H1 (cell line): ENCODE measurements at regions not wholly inside any gene's neighbourhood (a gene's known extent, or its start where the extent isn't known, plus 50 kb on each side); places are given as distances from the start of the nearest gene placed in this dataset.

Source experiments
- CTCF ChIA-PET: fragments of 300-600 bp; sonication (Branson Sonifier 250); formaldehyde crosslinking; loops from one replicate; lab custom pipeline; 2021; ENCODE audit not compliant: partially characterized antibody; lab: Charles Lee
- POLR2A ChIA-PET: fragments of 300-600 bp; sonication (Branson Sonifier 250); formaldehyde crosslinking; loops from one replicate; lab custom pipeline; 2021; ENCODE audit warnings: inconsistent platforms; ENCODE audit not compliant: partially characterized antibody; lab: Charles Lee
- DNase-seq, 2 experiments: peaks; one replicate each; pipeline versions ENCODE4 v3.0.0 to v3.0.0-alpha.2; 2010 to 2022; ENCODE audit warnings: low spot score in 2 of 2, low read depth in 1 of 2, mixed read lengths in 1 of 2
- FAIRE-seq: peaks from 2 replicates; lab custom pipeline; 2011; peaks lifted over from hg19 to GRCh38; lab: Jason Lieb, UNC
- H2AFZ ChIP-seq: 2 replicates; pipeline ENCODE4 v1.8.1; 2012; ENCODE audit warnings: low read length, inconsistent platforms
- H2AK5ac ChIP-seq: 2 replicates; pipeline ENCODE4 v1.6.1; 2013; ENCODE audit warnings: low read depth, low read length
- H2BK120ac ChIP-seq: replicated peaks from 2 replicates; pipeline ENCODE3; 2013; ENCODE audit warnings: low read depth, low read length, inconsistent platforms
- H2BK12ac ChIP-seq: 2 replicates; pipeline ENCODE4 v1.6.1; 2013; ENCODE audit warnings: low read depth, low read length
- H2BK15ac ChIP-seq: 2 replicates; pipeline ENCODE4 v1.6.1; 2013; ENCODE audit warnings: low read length
- H2BK20ac ChIP-seq: 2 replicates; pipeline ENCODE4 v1.6.1; 2013; ENCODE audit warnings: low read length
- H2BK5ac ChIP-seq: 2 replicates; pipeline ENCODE4 v1.6.1; 2013; ENCODE audit warnings: low read depth, low read length
- H3K14ac ChIP-seq: 2 replicates; pipeline ENCODE4 v1.6.1; 2013; ENCODE audit warnings: inconsistent platforms; ENCODE audit not compliant: insufficient read length
- H3K18ac ChIP-seq: 2 replicates; pipeline ENCODE4 v1.6.1; 2013; ENCODE audit warnings: low read length; ENCODE audit errors: extremely low read depth
- H3K23ac ChIP-seq: 2 replicates; pipeline ENCODE4 v1.6.1; 2013; ENCODE audit warnings: inconsistent platforms; ENCODE audit not compliant: insufficient read length
- H3K23me2 ChIP-seq: 2 replicates; pipeline ENCODE4 v1.6.1; 2013; ENCODE audit warnings: low read depth, low read length
- H3K27ac ChIP-seq: 2 replicates; pipeline ENCODE4 v1.6.1; 2011; ENCODE audit warnings: low read depth, low read length, inconsistent platforms
- H3K27me3 ChIP-seq, 4 experiments: replicated peaks in 1 of 4; 1 replicate in 1 of 4; 2 replicates in 3 of 4; pipeline versions ENCODE4 v1.6.1 to v1.8.1; 2011 to 2013; ENCODE audit warnings: low read length in 3 of 4, mild to moderate bottlenecking in 3 of 4, inconsistent platforms in 2 of 4, mixed read lengths in 2 of 4, moderate library complexity in 1 of 4; ENCODE audit not compliant: control insufficient read depth in 3 of 4, insufficient read depth in 3 of 4; ENCODE audit errors: extremely low read depth in 1 of 4
- H3K36me3 ChIP-seq, 4 experiments: 2 replicates each; pipeline versions ENCODE4 v1.6.1 to v1.8.1; 2011 to 2013; ENCODE audit warnings: mild to moderate bottlenecking in 4 of 4, low read length in 3 of 4, moderate library complexity in 2 of 4, control low read depth in 1 of 4, inconsistent platforms in 1 of 4; ENCODE audit not compliant: insufficient read depth in 4 of 4, control insufficient read depth in 2 of 4
- H3K4ac ChIP-seq: replicated peaks from 2 replicates; pipeline ENCODE3; 2013; ENCODE audit warnings: low read length, low read depth, mixed read lengths, inconsistent platforms; ENCODE audit not compliant: insufficient read length
- H3K4me1 ChIP-seq, 4 experiments: replicated peaks in 1 of 4; 1 replicate in 1 of 4; 2 replicates in 3 of 4; pipeline versions ENCODE4 v1.6.1 to v1.8.1; 2011 to 2013; ENCODE audit warnings: low read length in 3 of 4, inconsistent platforms in 2 of 4, mixed read lengths in 1 of 4; ENCODE audit not compliant: insufficient read depth in 4 of 4, control insufficient read depth in 3 of 4
- H3K4me2 ChIP-seq, 2 experiments: 2 replicates each; pipeline versions ENCODE4 v1.6.1 to v1.8.1; 2011 to 2013; ENCODE audit warnings: low read depth in 2 of 2, low read length in 2 of 2, control low read depth in 1 of 2, inconsistent platforms in 1 of 2, mild to moderate bottlenecking in 1 of 2; ENCODE audit not compliant: insufficient read depth in 1 of 2
- H3K4me3 ChIP-seq, 4 experiments: fragments of 200-600, 300-600 bp in 1 of 4; sonication (generic), shearing (Covaris generic), sonication (Bioruptor Twin) in 1 of 4; 2 replicates each; pipeline versions ENCODE4 v1.5.1 to v1.8.1; 2011 to 2016; ENCODE audit warnings: low read length in 4 of 4, low read depth in 3 of 4, control low read depth in 2 of 4, inconsistent platforms in 2 of 4, mild to moderate bottlenecking in 2 of 4, mixed read lengths in 1 of 4, moderate library complexity in 1 of 4; ENCODE audit not compliant: insufficient read depth in 2 of 4; ENCODE audit errors: extremely low read depth in 1 of 4
- H3K56ac ChIP-seq: replicated peaks from 2 replicates; pipeline ENCODE3; 2013; ENCODE audit warnings: low read depth, mild to moderate bottlenecking, mixed read lengths, low read length, inconsistent platforms; ENCODE audit not compliant: insufficient read length
- H3K79me1 ChIP-seq: 2 replicates; pipeline ENCODE4 v1.6.1; 2013; ENCODE audit warnings: low read depth, low read length, control low read depth
- H3K79me2 ChIP-seq, 2 experiments: 2 replicates each; pipeline versions ENCODE4 v1.6.1 to v1.8.1; 2012 to 2013; ENCODE audit warnings: low read length in 2 of 2, mild to moderate bottlenecking in 2 of 2, inconsistent platforms in 1 of 2; ENCODE audit not compliant: insufficient read depth in 2 of 2, control insufficient read depth in 1 of 2
- H3K9ac ChIP-seq, 4 experiments: replicated peaks in 1 of 4; 1 replicate in 1 of 4; 2 replicates in 3 of 4; pipeline versions ENCODE4 v1.6.1 to v1.8.1; 2011 to 2013; ENCODE audit warnings: low read depth in 3 of 4, low read length in 3 of 4, control low read depth in 2 of 4, mild to moderate bottlenecking in 2 of 4, moderate library complexity in 2 of 4, inconsistent platforms in 1 of 4; ENCODE audit errors: extremely low read depth in 1 of 4
- H3K9me3 ChIP-seq, 2 experiments: 2 replicates each; pipeline versions ENCODE4 v1.6.1 to v1.8.1; 2012 to 2013; ENCODE audit warnings: mild to moderate bottlenecking in 2 of 2, moderate library complexity in 2 of 2, control low read depth in 1 of 2, inconsistent platforms in 1 of 2, low read depth in 1 of 2, low read length in 1 of 2, mixed read lengths in 1 of 2; ENCODE audit not compliant: insufficient read depth in 2 of 2
- H4K20me1 ChIP-seq, 2 experiments: replicated peaks in 1 of 2; 2 replicates each; pipeline versions ENCODE3 to v1.8.1; 2011 to 2013; ENCODE audit warnings: inconsistent platforms in 2 of 2, low read length in 2 of 2, mild to moderate bottlenecking in 1 of 2; ENCODE audit not compliant: insufficient read depth in 2 of 2, control insufficient read depth in 1 of 2
- H4K5ac ChIP-seq: 2 replicates; pipeline ENCODE4 v1.6.1; 2013; ENCODE audit warnings: low read length, low read depth, mixed read lengths, inconsistent platforms; ENCODE audit not compliant: insufficient read length
- H4K8ac ChIP-seq: 2 replicates; pipeline ENCODE4 v1.8.0; 2013; ENCODE audit warnings: mild to moderate bottlenecking, moderate library complexity, low read length, inconsistent platforms; ENCODE audit not compliant: insufficient read depth; ENCODE audit errors: extremely low read depth
- H4K91ac ChIP-seq: replicated peaks from 2 replicates; pipeline ENCODE3; 2013; ENCODE audit warnings: low read length, mixed read lengths, inconsistent platforms; ENCODE audit not compliant: insufficient read length
- BACH1 ChIP-seq: IDR thresholded peaks from 2 replicates; pipeline ENCODE4 v1.6.1; 2012; ENCODE audit warnings: low read length, improper control_type of control experiment
- BRCA1 ChIP-seq: IDR thresholded peaks from 2 replicates; pipeline ENCODE4 v1.6.1; 2012; ENCODE audit warnings: low read depth, low read length, improper control_type of control experiment
- CEBPB ChIP-seq: IDR thresholded peaks from 2 replicates; pipeline ENCODE4 v1.6.1; 2012; ENCODE audit warnings: low read depth, low read length
- CREB1 ChIP-seq: IDR thresholded peaks from 2 replicates; pipeline ENCODE4 v1.6.1; 2012; ENCODE audit warnings: inconsistent platforms
- CTBP2 ChIP-seq: IDR thresholded peaks from 2 replicates; pipeline ENCODE4 v1.7.0; 2011; ENCODE audit warnings: borderline replicate concordance, mild to moderate bottlenecking, moderate library complexity, mixed read lengths, low read length; ENCODE audit not compliant: insufficient read depth, insufficient read length
- E2F6 ChIP-seq: IDR thresholded peaks from 2 replicates; pipeline ENCODE4 v1.6.1; 2012; ENCODE audit warnings: inconsistent platforms
- EZH2 ChIP-seq: fragments of 200-600 bp; sonication (generic); IDR thresholded peaks from 2 replicates; pipeline ENCODE4 v1.7.1; 2012; ENCODE audit warnings: low read depth, mild to moderate bottlenecking, moderate library complexity, low read length, inconsistent platforms; ENCODE audit not compliant: severe bottlenecking
- GTF2F1 ChIP-seq: IDR thresholded peaks from 2 replicates; pipeline ENCODE4 v1.6.1; 2012; ENCODE audit warnings: low read depth, low read length, improper control_type of control experiment, borderline replicate concordance
- HDAC6 ChIP-seq: IDR thresholded peaks from one replicate; pipeline ENCODE4 v1.7.1; 2012; ENCODE audit warnings: low read depth, mild to moderate bottlenecking, inconsistent platforms, low read length, moderate library complexity
- MAX ChIP-seq: IDR thresholded peaks from 2 replicates; pipeline ENCODE4 v1.6.1; 2012; ENCODE audit warnings: inconsistent platforms
- SAP30 ChIP-seq: fragments of 300-600 bp; sonication (generic); IDR thresholded peaks from 2 replicates; pipeline ENCODE4 v1.7.1; 2012; ENCODE audit warnings: low read length, moderate library complexity, mild to moderate bottlenecking, inconsistent platforms; ENCODE audit not compliant: insufficient read depth, insufficient replicate concordance
- SP1 ChIP-seq: IDR thresholded peaks from 2 replicates; pipeline ENCODE4 v1.6.1; 2011; ENCODE audit warnings: low read depth, low read length
- SP4 ChIP-seq: IDR thresholded peaks from 2 replicates; pipeline ENCODE4 v1.6.1; 2012; ENCODE audit warnings: low read length, inconsistent platforms
- SUZ12 ChIP-seq: fragments of 200-600 bp; sonication (generic); IDR thresholded peaks from 2 replicates; pipeline ENCODE4 v1.6.1; 2012; ENCODE audit warnings: mild to moderate bottlenecking, inconsistent platforms, low read length, moderate library complexity, mixed read lengths
- TAF1 ChIP-seq: IDR thresholded peaks from 2 replicates; pipeline ENCODE4 v1.6.1; 2011; ENCODE audit warnings: mild to moderate bottlenecking, low read depth, low read length
- TCF12 ChIP-seq: IDR thresholded peaks from 2 replicates; pipeline ENCODE4 v1.6.1; 2011; ENCODE audit warnings: low read depth, mild to moderate bottlenecking, low read length
- WGBS, 2 experiments: shearing (Covaris generic) in 1 of 2; methylation state at CpG; one replicate each; pipeline versions ENCODE4 v1.1.6 to v1.1.7; 2013 to 2015; ENCODE audit warnings: low lambda C conversion rate in 2 of 2, mixed read lengths in 2 of 2, inconsistent platforms in 1 of 2, low coverage in 1 of 2, missing lambda C conversion rate in 1 of 2; ENCODE audit not compliant: insufficient replicate concordance in 2 of 2, insufficient coverage in 1 of 2, insufficient read length in 1 of 2; ENCODE audit errors: extremely low coverage in 1 of 2, missing lambda C conversion rate in 1 of 2; 5-methylcytosine and 5-hydroxymethylcytosine counted together

- Histone ChIP-seq H2BK15ac (no peak overlapping the region), H3K4ac (no peak overlapping the region), H3K36me3 (no peaks in the 10 kb centered on the region), H4K20me1 (no peaks in the 10 kb centered on the region), H3K9ac (no peak overlapping the region), H3K4me2 (no peak overlapping the region), H4K8ac (no peak overlapping the region), H3K79me1 (no peaks in the 10 kb centered on the region), H3K4me3 (no peak overlapping the region), H3K18ac (no peak overlapping the region), H2AFZ (no peak overlapping the region), H3K4me1 (no peaks in the 10 kb centered on the region), H3K27me3 (no peaks in the 10 kb centered on the region), H2AK5ac (no peak overlapping the region), H2BK12ac (no peak overlapping the region), H3K56ac (no peak overlapping the region), H3K23ac (no peak overlapping the region), H3K27ac (no peak overlapping the region), H4K5ac (no peak overlapping the region), H2BK5ac (no peak overlapping the region), H3K79me2 (no peaks in the 10 kb centered on the region), H2BK20ac (no peak overlapping the region), H3K23me2 (no peaks in the 10 kb centered on the region), H4K91ac (no peak overlapping the region), H2BK120ac (no peak overlapping the region), H3K14ac (no peak overlapping the region), H3K9me3 (no peaks in the 10 kb centered on the region)
- TF ChIP-seq TCF12 (no peak), TAF1 (no peak), SUZ12 (no peak), E2F6 (no peak), SP4 (no peak), CREB1 (no peak), BACH1 (no peak), GTF2F1 (no peak), CTBP2 (no peak), MAX (no peak), BRCA1 (no peak), HDAC6 (no peak), SP1 (no peak), SAP30 (no peak), EZH2 (no peak), CEBPB (no peak)
- 87% methylated on average over 4 of the region's 5 CpGs; no CpG with 5 or more reads in 1 of the 2 experiments for WGBS, 2 experiments
- CTCF ChIA-PET: interaction anchor here (0.7 to 2.8 kb wide), 5 partner anchors 8 to 196 kb away, joined by 3 to 14 read pairs (median 4); partner anchors contain the start of gene COG2
- DNase-seq (no peak), FAIRE-seq (no peak)
- POLR2A ChIA-PET: no interaction called here
These were observed 93.3 kb upstream of the COG2 start for GRCh38 chr1:230548997-230549396.
